ENCODE measurements at regions not wholly inside any gene's neighbourhood (a gene's known extent, or its start where the extent isn't known, plus 50 kb on each side); places are given as distances from the start of the nearest gene placed in this dataset.
"Not testable (repeated sequence)": the region's sequence is repeated elsewhere in the genome, so short reads cannot be mapped to it uniquely, and the experiment has no call there.

GRCh38 chr5:101180365-101180764 is 277.3 kb upstream of the ST8SIA4 start:
- not testable (repeated sequence) for DNase-seq (ENCODE audit: low read depth)

DNA sequence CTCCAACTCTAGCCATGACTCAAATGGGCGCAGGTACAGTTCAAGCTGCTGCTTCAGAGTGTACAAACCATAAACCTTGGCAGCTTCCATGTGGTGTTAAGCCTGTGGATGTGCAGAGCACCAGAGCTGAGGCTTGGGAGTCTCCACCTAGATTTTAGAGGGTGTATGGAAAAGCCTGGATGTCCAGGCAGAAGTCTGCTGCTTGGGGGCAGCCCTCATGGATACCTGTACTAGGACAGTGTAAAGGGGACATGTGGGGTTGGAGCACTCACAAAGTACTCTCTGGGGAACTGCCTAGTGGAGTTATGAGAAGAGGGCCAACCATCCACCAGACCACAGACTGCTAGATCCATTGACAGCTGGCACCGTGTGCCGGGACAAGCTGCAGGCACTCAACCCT is 273.5 kb upstream of the ST8SIA4 start:
- no peak for DNase-seq (ENCODE audit: low read depth)

DNA sequence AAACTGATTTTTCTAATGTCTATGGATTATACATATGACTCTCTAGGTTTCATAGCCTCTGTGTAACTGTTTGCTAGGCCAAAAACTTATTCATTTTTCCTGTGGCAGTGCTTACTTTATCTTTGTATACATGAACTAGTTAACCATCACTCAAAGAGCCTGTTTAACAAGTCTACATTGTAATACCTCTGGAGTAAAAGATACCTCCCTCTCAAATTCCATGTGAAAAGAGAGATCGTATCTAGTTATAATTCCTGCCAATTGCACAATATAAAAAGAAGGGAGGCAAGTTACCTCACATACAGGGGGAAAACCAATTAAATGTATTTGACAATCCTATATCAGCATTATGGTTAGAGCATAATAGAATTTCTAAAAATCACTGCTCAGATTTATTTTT is 271.9 kb upstream of the ST8SIA4 start:
- no peak for DNase-seq (ENCODE audit: low read depth)

GRCh38 chr5:101163088-101163487 is 260.0 kb upstream of the ST8SIA4 start:
- no peak for DNase-seq (ENCODE audit: low read depth)

GRCh38 chr5:101160002-101160401 is 256.9 kb upstream of the ST8SIA4 start:
- no peak for DNase-seq (ENCODE audit: low read depth)

GRCh38 chr5:101159006-101159405 is 255.9 kb upstream of the ST8SIA4 start:
- no peak for DNase-seq (ENCODE audit: low read depth)

- DNase-seq (ENCODE audit: low read depth): no peak
Measured at GRCh38 chr5:101153526-101153925, 250.4 kb upstream of the ST8SIA4 start.

GRCh38 chr5:101143526-101143925 is 240.4 kb upstream of the ST8SIA4 start:
- no peak for DNase-seq (ENCODE audit: low read depth)

GRCh38 chr5:101142102-101142501 is 239.0 kb upstream of the ST8SIA4 start:
- DNase-seq (ENCODE audit: low read depth): no peak

DNA sequence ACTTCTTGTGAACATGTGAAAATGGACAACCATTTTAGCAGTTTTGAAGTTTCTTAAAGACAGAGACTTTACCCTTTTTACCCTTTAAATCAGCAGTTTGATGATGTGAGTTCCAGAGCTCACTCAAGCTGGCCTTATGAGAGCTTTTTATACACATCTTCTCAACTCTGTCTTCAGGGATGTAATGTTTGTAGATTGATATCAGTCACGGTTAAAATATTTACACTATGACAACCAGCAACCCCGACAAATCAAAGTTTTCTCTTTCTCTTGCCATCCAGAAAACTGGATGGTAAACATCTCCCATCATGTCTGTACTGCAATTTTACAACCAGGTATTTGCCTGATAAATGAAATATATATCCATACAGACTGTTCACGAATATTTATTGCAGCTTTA is 233.4 kb upstream of the ST8SIA4 start:
- no peak for DNase-seq (ENCODE audit: low read depth)

DNA sequence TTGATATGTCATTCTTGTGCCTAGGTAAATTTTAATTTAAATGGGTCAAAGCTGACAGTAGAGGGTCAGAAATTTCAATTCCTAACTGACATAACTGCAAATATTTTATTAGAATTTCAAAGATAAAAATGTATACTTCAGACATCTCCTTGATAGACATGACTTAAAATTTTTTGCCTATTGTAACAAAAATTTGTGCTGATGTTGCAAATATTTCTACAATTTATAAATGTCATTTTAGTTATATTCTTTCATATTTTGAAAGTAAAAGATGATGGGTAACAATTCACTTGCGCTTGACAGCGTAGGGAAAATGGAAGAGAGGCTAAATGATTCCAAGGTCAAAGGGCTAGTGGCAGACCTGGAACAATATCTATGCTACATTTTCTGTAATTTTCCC is 220.3 kb upstream of the ST8SIA4 start:
- DNase-seq (ENCODE audit: low read depth): no peak

DNA sequence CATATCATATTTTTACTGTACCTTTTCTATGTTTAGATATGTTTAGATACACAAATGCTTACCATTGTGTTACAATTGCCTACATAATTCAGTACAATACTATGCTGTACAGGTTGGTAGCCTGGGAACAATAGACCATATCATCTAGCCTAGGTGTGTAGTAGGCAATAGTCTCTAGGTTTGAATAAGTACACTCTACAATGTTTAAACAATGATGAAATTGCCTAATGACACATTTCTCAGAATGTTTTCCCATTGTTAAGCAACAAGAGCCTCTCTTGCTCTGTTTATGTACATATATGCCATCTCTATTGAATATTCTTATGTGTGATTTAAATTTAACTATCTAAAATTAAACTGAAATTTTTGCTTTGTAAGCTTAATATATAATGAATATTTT is 209.6 kb upstream of the ST8SIA4 start:
- no peak for DNase-seq (ENCODE audit: low read depth)

DNA sequence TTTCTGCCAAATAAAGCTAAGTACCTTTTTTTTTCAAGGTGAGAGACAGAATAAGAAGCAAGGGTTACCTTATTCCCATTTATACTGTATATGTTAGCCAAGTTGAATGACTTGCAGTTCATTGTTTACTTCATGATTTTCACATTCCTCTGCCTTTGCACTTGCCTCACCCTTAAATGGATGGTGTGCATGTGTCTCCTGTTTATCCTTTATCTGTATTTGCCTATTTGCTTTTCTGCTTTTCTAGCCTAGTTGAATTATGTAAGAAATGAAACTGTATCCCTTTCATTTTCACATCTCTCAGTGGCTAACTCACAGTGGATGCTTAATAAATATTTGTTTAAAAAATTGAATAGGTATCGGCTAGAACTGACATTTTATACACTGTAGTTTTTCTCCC is 200.8 kb upstream of the ST8SIA4 start:
- DNase-seq (ENCODE audit: low read depth): peak; percentile 17

DNA sequence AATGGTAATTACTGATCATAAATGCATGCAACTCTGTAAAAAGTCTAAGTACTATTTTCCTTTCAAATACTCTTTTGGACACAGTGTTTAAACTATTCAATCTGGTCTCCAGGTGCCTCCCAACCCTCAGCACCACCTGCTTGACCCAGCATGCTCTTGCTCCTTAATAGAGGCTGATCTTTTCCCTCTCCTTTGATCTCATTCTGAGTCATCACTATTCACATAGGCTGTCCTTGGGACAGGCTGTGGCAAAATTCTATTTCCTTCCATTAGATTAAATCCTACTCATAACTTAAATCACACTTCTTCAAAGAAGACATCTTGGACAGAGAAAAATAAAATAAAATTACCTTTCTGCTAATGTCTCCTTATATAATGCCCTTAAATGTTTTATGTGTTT is 199.4 kb upstream of the ST8SIA4 start:
- DNase-seq (ENCODE audit: low read depth): peak; percentile 20

GRCh38 chr5:101091902-101092301 is 188.8 kb upstream of the ST8SIA4 start:
- DNase-seq (ENCODE audit: low read depth): no peak

DNA sequence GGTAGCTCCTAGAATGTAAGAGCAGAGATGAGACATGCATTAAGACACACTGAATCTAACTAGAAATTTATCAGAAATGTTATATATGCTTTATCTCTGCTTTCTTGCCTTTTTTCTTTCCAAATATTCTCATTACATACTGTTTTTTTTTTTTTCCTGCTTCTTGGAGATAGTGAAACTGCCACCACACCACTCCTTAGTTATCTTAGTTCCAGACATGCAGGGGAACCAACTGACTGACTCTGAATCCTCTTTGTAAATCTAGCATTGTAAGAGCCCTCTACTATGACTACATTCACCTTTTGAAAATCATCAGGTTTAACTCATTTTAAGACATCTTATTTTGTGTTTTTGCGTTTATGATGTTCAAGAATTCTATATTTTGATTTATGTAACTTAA is 181.3 kb upstream of the ST8SIA4 start:
- no peak for DNase-seq (ENCODE audit: low read depth)

DNA sequence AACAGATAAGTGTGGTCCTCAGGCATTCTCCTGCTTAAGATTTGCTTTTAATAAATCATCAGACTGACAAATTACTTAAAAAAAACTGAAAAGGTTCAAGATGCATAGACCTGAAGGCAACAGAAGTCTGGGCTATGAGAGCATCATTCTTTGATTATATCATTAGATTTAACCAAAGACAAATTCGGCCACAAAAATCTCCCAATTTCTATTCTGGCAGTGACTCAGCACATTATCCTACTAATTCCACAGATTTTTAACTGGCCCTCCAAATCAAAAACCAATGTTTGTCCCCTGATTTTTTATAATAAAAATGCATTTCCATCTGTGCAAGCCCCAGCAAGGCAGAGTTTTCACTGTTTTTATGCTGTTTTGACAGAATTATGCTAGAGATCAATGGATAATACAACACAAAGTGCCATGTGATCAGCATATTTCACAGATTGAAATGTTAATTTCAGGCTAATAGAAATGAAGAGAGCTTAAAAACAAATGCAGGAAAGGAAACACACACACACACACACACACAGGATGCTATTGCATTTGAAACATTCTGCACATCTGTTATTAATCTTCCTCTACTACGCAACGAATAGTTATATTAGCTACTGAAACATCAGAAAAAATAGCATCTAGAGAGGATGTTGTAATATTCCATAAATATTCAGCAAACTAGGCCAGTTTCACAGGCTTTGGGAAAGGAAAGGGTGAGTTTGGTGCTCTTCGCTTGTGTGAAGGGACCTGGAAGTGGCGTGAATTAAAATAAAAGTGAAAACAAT is 177.6 kb upstream of the ST8SIA4 start:
- peak; percentile 83 for DNase-seq (ENCODE audit: low read depth)

GRCh38 chr5:101068298-101068697 is 165.2 kb upstream of the ST8SIA4 start:
- no peak for DNase-seq (ENCODE audit: low read depth)

DNA sequence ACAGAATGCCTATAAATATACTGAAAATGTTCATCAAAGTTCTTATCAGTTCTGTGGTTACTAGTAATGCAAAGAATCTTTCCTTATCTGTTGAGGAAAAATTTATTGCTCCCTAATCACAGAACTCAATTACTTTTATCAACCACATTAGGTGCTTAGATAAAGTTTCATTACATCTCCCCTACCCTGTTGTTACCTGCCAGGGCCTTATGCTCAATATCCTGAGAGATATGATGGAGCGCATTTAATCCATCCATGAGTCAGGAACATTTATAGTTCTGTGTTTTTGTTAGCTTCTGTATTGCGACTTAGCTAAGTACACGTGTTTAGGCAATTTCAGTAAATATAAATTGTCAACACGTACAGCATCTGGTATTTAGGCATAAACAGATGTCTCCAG is 164.3 kb upstream of the ST8SIA4 start:
- DNase-seq (ENCODE audit: low read depth): no peak

DNA sequence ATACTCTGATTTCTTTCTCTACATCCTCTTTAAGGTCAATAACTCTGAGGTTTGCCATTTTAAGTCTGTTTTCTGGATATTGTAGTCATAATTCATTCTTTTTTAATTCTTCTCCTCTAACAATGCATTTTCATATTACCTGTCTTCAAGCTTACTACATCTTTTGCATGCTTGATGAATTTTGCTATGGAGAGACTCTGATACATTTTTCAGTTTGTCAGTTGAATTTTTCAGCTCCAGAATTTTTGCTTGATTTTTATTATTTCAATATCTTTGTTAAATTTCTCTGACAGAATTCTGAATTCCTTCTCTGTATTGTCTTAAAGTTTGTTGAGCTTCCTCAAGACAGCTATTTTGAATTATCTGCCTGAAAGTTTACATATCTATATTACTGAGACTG is 159.8 kb upstream of the ST8SIA4 start:
- DNase-seq (ENCODE audit: low read depth): no peak

- DNase-seq (ENCODE audit: low read depth): no peak
Measured at GRCh38 chr5:101047181-101047580, 144.1 kb upstream of the ST8SIA4 start.

- DNase-seq (ENCODE audit: low read depth): peak; percentile 3
Measured at GRCh38 chr5:101045689-101046088, 142.6 kb upstream of the ST8SIA4 start.

DNA sequence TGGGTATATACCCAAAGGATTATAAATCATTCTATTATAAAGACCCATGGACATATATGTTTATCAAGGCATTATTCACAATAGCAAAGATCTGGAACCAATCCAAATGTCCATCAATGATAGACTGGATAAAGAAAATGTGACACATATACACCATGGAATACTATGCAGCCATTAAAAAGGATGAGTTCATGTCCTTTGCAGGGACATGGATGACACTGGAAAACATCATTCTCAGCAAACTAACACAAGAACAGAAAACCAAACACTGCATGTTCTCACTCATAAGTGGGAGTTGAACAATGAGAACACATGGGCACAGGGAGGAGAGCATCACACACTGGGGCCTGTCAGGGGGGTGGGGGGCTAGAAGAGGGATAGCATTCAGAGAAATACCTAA is 136.9 kb upstream of the ST8SIA4 start:
- DNase-seq (ENCODE audit: low read depth): not testable (repeated sequence)

- no peak for DNase-seq (ENCODE audit: low read depth)
Measured at GRCh38 chr5:101036778-101037177, 133.7 kb upstream of the ST8SIA4 start.

All from iris pigment epithelial cell (primary cell).